Natural killer cell (primary cell): ENCODE measurements at regions not wholly inside any gene's neighbourhood (a gene's known extent, or its start where the extent isn't known, plus 50 kb on each side); places are given as distances from the start of the nearest gene placed in this dataset.

Source experiments
- ATAC-seq, 3 donors: fragments of 150-1000 bp in 2 of 3; fragments of 200-7000 bp in 1 of 3; cut with Tn5 transposase; 1 replicate in 1 of 3; 2 replicates in 2 of 3; pipeline ENCODE4 v1.10.0; 2021; ENCODE audit warnings: mild to moderate bottlenecking in 2 of 3, moderate library complexity in 2 of 3
- DNase-seq, 2 donors: peaks; one replicate each; pipeline versions ENCODE4 v3.0.0 to v3.0.0-alpha.2; 2013 to 2021; ENCODE audit warnings: mixed read lengths in 1 of 2
- H3K27ac ChIP-seq: one replicate; pipeline ENCODE4 v1.5.1; 2013; ENCODE audit warnings: mild to moderate bottlenecking, low read length
- H3K27me3 ChIP-seq: one replicate; pipeline ENCODE4 v1.6.1; 2013; ENCODE audit warnings: low read length; ENCODE audit not compliant: control insufficient read depth, insufficient read depth
- H3K36me3 ChIP-seq: one replicate; pipeline ENCODE4 v1.6.1; 2013; ENCODE audit warnings: low read length; ENCODE audit not compliant: control insufficient read depth, insufficient read depth
- H3K4me1 ChIP-seq: one replicate; pipeline ENCODE4 v1.6.1; 2013; ENCODE audit warnings: low read length; ENCODE audit not compliant: control insufficient read depth, insufficient read depth
- H3K4me3 ChIP-seq: one replicate; pipeline ENCODE4 v1.5.1; 2013; ENCODE audit warnings: low read length
- H3K9me3 ChIP-seq: one replicate; pipeline ENCODE4 v1.6.1; 2013; ENCODE audit warnings: low read length; ENCODE audit not compliant: control insufficient read depth, insufficient read depth
- H3K27ac Mint-ChIP-seq, 2 donors: one replicate each; pipeline ENCODE4 v1.8.0; 2022; ENCODE audit warnings: mild to moderate bottlenecking in 2 of 2, mixed read lengths in 2 of 2, moderate library complexity in 1 of 2
- H3K27me3 Mint-ChIP-seq, 2 donors: one replicate each; pipeline ENCODE4 v1.8.0; 2022; ENCODE audit warnings: low read depth in 2 of 2, mixed read lengths in 2 of 2
- H3K36me3 Mint-ChIP-seq: one replicate; pipeline ENCODE4 v1.8.0; 2022; ENCODE audit warnings: mixed read lengths
- H3K4me1 Mint-ChIP-seq, 2 donors: one replicate each; pipeline ENCODE4 v1.8.0; 2022; ENCODE audit warnings: mixed read lengths in 2 of 2
- H3K4me3 Mint-ChIP-seq: one replicate; pipeline ENCODE4 v1.8.0; 2022; ENCODE audit warnings: mild to moderate bottlenecking, moderate library complexity, mixed read lengths
- H3K9me3 Mint-ChIP-seq, 2 donors: one replicate each; pipeline ENCODE4 v1.8.0; 2022; ENCODE audit warnings: mixed read lengths in 2 of 2
- WGBS: methylation state at CpG from one replicate; pipeline ENCODE4 v1.1.7; 2013; ENCODE audit warnings: missing lambda C conversion rate; ENCODE audit not compliant: insufficient coverage; 5-methylcytosine and 5-hydroxymethylcytosine counted together
- intact Hi-C: fragments of 100-400 bp; cut with micrococcal nuclease; formaldehyde crosslinking; loops from one replicate; pipeline ENCODE4 v1.14.2; 2022
- TF ChIP-seq, protein P1 (sequence below): fragments of 200-600 bp; IDR thresholded peaks from one replicate; pipeline ENCODE4 v1.8.0; 2022; ENCODE audit warnings: antibody characterized with exemption

DNA sequence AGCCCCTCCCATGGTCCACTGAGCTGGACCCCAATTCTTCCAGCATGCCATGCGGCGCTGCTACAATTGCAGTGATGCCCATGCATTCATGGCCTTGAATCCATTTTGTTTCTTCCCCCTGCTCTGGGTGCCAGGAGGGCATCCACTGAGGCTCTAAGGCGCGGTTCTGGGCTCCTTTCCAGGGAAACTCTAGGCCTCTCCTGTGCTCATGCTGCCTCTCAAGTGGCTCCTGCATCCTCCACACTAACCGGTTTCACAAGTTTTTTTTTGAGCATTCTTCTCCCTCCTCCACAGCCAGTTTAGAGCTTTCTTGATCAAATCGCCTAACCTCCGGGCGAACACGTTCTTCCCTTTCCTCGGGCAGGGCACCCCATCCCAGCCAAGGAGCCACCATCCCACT, 69.1 kb upstream of the FLT1 start:
- no peak overlapping the region for H3K27ac ChIP-seq
- Mint-ChIP-seq H3K27me3 (peaks cover 8 to 14% of the 10 kb centered on the region in 2 donors), H3K4me3 (no peak overlapping the region), H3K36me3 (no peaks in the 10 kb centered on the region), H3K27ac (no peak overlapping the region), H3K4me1 (no peaks in the 10 kb centered on the region), H3K9me3 (no peaks in the 10 kb centered on the region)
- H3K4me1 ChIP-seq: no peaks in the 10 kb centered on the region
- no peaks in the 10 kb centered on the region for H3K27me3 ChIP-seq
- no peak for DNase-seq
- intact Hi-C loops: no loop called here
- TF ChIP-seq, protein P1, sequence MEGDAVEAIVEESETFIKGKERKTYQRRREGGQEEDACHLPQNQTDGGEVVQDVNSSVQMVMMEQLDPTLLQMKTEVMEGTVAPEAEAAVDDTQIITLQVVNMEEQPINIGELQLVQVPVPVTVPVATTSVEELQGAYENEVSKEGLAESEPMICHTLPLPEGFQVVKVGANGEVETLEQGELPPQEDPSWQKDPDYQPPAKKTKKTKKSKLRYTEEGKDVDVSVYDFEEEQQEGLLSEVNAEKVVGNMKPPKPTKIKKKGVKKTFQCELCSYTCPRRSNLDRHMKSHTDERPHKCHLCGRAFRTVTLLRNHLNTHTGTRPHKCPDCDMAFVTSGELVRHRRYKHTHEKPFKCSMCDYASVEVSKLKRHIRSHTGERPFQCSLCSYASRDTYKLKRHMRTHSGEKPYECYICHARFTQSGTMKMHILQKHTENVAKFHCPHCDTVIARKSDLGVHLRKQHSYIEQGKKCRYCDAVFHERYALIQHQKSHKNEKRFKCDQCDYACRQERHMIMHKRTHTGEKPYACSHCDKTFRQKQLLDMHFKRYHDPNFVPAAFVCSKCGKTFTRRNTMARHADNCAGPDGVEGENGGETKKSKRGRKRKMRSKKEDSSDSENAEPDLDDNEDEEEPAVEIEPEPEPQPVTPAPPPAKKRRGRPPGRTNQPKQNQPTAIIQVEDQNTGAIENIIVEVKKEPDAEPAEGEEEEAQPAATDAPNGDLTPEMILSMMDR: no peak
- H3K4me3 ChIP-seq: no peak overlapping the region
- H3K36me3 ChIP-seq: no peaks in the 10 kb centered on the region
- no peaks in the 10 kb centered on the region for H3K9me3 ChIP-seq
- WGBS: 93% methylated on average over 10 of the region's 10 CpGs
- no peak for ATAC-seq

DNA sequence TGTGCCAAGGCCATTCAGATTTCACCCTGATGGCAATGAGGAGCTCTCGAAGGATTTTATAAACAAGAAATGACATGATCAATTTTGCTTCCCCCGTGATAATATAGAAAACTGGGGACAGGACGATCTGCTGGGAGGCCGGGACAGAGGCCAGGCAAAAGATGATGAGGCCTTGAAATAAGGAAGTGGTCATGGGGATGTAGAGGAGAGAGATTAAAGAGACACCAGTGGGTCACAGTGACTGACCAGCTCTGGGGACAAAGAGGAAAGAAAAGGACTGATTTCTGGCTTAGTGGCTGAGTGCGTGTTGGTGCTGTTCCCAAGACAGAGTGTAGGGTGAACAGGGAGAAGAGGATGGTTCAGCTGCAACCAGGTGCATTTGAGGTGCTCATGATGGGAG, 68.7 kb upstream of the FLT1 start:
- Histone ChIP-seq H3K36me3 (no peaks in the 10 kb centered on the region), H3K9me3 (no peaks in the 10 kb centered on the region), H3K27me3 (no peaks in the 10 kb centered on the region), H3K4me1 (no peaks in the 10 kb centered on the region), H3K4me3 (no peak overlapping the region), H3K27ac (no peak overlapping the region)
- DNase-seq (no peak), ATAC-seq (no peak)
- H3K27ac Mint-ChIP-seq: no peak overlapping the region
- TF ChIP-seq, protein P1: no peak
- H3K9me3 Mint-ChIP-seq: no peaks in the 10 kb centered on the region
- WGBS: 90% methylated on average over 5 of the region's 5 CpGs
- H3K27me3 Mint-ChIP-seq: peaks cover 8 to 11% of the 10 kb centered on the region in 2 donors
- no peak overlapping the region for H3K4me3 Mint-ChIP-seq
- H3K4me1 Mint-ChIP-seq: no peaks in the 10 kb centered on the region
- no peaks in the 10 kb centered on the region for H3K36me3 Mint-ChIP-seq
- intact Hi-C loops: no loop called here

DNA sequence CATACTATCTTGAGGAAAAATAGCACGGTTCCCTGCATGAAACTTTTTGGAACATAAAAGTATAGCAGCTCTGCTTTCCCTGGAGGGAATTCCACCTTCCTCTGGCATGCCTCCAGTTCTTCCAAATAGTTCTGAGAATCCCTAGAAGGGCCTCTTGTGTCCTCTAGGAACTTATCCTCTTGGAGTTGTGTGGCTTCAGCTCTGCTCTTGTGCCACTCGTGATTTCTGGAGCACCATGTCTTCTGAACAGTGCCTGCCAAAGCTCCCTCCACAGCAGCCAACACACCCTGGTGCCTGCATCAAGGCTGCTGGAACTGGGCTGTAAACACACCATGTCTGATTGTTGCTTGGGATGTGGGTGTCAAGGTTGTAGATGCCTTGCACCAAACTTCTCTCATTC, 65.7 kb upstream of the FLT1 start:
- no peak overlapping the region for H3K27ac Mint-ChIP-seq
- H3K9me3 Mint-ChIP-seq: no peaks in the 10 kb centered on the region
- H3K4me1 Mint-ChIP-seq: no peaks in the 10 kb centered on the region
- Histone ChIP-seq H3K36me3 (no peaks in the 10 kb centered on the region), H3K9me3 (no peaks in the 10 kb centered on the region), H3K27me3 (no peaks in the 10 kb centered on the region), H3K4me3 (no peak overlapping the region), H3K27ac (no peak overlapping the region), H3K4me1 (no peaks in the 10 kb centered on the region)
- TF ChIP-seq, protein P1: no peak
- intact Hi-C loops: no loop called here
- H3K4me3 Mint-ChIP-seq: no peak overlapping the region
- 85% methylated on average over 2 of the region's 2 CpGs for WGBS
- no peak for DNase-seq
- ATAC-seq: no peak
- no peaks in the 10 kb centered on the region for H3K36me3 Mint-ChIP-seq
- peaks cover 7 to 8% of the 10 kb centered on the region in 2 donors for H3K27me3 Mint-ChIP-seq

DNA sequence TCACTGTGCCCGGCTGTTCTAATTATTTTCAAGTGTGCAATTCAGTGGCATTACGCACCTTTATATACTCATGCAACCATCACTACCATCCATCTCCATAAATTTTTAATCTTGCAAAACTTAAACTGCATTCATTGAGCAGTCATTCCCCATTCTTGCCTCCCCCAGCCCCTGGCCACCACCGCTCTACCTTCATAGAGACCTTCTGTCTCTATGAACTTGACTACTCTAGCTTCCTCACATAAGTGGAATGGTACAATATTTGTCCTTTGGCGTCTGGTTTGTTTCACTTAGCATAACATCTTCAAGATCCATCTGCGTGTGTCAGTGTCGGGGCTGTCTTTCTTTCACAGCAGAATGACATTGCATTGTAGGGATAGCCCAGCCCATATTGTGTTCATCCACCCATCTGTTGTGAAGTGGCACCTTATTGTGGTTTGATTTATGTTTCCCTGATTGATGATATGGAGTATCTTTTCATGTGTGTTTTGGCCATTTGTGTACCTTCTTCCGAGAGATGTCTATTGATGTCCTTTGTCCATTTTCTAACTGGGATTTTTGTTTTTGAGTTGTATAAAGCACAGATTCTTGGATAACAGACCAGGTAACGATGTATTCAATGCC, 64.8 kb upstream of the FLT1 start:
- no peak overlapping the region for H3K27ac Mint-ChIP-seq
- no peak overlapping the region for H3K4me3 Mint-ChIP-seq
- TF ChIP-seq, protein P1: no peak
- H3K27me3 Mint-ChIP-seq: peaks cover 8 to 10% of the 10 kb centered on the region in 2 donors
- H3K4me1 Mint-ChIP-seq: no peaks in the 10 kb centered on the region
- no peaks in the 10 kb centered on the region for H3K9me3 Mint-ChIP-seq
- H3K36me3 Mint-ChIP-seq: no peaks in the 10 kb centered on the region
- no peak for DNase-seq
- no peak overlapping the region for H3K27ac ChIP-seq
- no peaks in the 10 kb centered on the region for H3K4me1 ChIP-seq
- H3K9me3 ChIP-seq: no peaks in the 10 kb centered on the region
- ATAC-seq: no peak
- H3K4me3 ChIP-seq: no peak overlapping the region
- 92% methylated on average over 8 of the region's 8 CpGs for WGBS
- intact Hi-C loops: no loop called here
- no peaks in the 10 kb centered on the region for H3K36me3 ChIP-seq
- H3K27me3 ChIP-seq: no peaks in the 10 kb centered on the region
